ENCODE measurements at regions not wholly inside any gene's neighbourhood (a gene's known extent, or its start where the extent isn't known, plus 50 kb on each side); places are given as distances from the start of the nearest gene placed in this dataset.
"Not testable (repeated sequence)": the region's sequence is repeated elsewhere in the genome, so short reads cannot be mapped to it uniquely, and the experiment has no call there.

DNA sequence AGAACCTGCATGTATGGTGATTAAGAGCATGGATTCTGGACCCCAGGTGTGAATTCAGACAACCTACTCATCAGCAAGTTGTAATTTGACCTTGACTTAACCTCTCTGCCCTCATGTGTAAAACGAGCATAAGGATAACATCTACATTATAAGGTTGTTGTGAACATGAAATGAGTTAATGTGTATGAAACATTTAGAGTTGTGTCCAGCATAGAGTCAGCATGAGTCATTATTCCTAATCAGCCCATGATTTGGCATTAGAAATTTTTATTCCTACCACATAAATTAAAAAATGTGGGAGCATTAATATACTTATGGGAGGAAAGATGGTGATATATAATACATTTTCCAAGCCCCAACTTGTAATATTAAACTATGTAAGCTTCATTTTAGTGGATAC lies 95.9 kb upstream of the DDHD1 start:
- Histone ChIP-seq H3K27ac (ENCODE audit: insufficient read depth, low read length) (no peak overlapping the region), H3K4me3 (replicated peaks in 1 of 4; ENCODE audit: control extremely low read depth in 1 of 4, insufficient read depth in 1 of 4, low read depth in 3 of 4, low read length in 4 of 4) (no peak overlapping the region), H3K4me1 (ENCODE audit: control insufficient read depth, extremely low read depth, insufficient read depth, low read length) (no peaks in the 10 kb centered on the region), H3K36me3 (ENCODE audit: control insufficient read depth, insufficient read depth, low read length) (no peaks in the 10 kb centered on the region), H3K27me3 (ENCODE audit: control insufficient read depth, insufficient read depth, low read length) (peaks cover 2% of the 10 kb centered on the region), H4K20me1 (ENCODE audit: control insufficient read depth, extremely low read depth, insufficient read depth, low read length) (no peaks in the 10 kb centered on the region), H3K79me2 (ENCODE audit: control insufficient read depth, insufficient read depth, low read length) (no peaks in the 10 kb centered on the region), H3K9ac (ENCODE audit: insufficient read depth, low read length) (no peak overlapping the region), H2AFZ (ENCODE audit: low read length) (no peak overlapping the region), H3K9me3 (ENCODE audit: control insufficient read depth, insufficient read depth, low read depth, low read length) (no peaks in the 10 kb centered on the region), H3K4me2 (ENCODE audit: extremely low read depth, insufficient read depth, low read length) (no peak overlapping the region)
- no peak for TF ChIP-seq EZH2 (IDR thresholded peaks at IDR 0.05; ENCODE audit: low read length, missing control alignments)
- TF ChIP-seq, protein P1, sequence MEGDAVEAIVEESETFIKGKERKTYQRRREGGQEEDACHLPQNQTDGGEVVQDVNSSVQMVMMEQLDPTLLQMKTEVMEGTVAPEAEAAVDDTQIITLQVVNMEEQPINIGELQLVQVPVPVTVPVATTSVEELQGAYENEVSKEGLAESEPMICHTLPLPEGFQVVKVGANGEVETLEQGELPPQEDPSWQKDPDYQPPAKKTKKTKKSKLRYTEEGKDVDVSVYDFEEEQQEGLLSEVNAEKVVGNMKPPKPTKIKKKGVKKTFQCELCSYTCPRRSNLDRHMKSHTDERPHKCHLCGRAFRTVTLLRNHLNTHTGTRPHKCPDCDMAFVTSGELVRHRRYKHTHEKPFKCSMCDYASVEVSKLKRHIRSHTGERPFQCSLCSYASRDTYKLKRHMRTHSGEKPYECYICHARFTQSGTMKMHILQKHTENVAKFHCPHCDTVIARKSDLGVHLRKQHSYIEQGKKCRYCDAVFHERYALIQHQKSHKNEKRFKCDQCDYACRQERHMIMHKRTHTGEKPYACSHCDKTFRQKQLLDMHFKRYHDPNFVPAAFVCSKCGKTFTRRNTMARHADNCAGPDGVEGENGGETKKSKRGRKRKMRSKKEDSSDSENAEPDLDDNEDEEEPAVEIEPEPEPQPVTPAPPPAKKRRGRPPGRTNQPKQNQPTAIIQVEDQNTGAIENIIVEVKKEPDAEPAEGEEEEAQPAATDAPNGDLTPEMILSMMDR (conservative IDR thresholded peaks at IDR 0.05 in 1 of 2, IDR thresholded peaks at IDR 0.05 in 1 of 2; ENCODE audit: low read depth in 1 of 2, low read length in 2 of 2): no peak
- peak; percentile 6 to 35 for DNase-seq (ENCODE audit: low read depth in 2 of 2)

DNA sequence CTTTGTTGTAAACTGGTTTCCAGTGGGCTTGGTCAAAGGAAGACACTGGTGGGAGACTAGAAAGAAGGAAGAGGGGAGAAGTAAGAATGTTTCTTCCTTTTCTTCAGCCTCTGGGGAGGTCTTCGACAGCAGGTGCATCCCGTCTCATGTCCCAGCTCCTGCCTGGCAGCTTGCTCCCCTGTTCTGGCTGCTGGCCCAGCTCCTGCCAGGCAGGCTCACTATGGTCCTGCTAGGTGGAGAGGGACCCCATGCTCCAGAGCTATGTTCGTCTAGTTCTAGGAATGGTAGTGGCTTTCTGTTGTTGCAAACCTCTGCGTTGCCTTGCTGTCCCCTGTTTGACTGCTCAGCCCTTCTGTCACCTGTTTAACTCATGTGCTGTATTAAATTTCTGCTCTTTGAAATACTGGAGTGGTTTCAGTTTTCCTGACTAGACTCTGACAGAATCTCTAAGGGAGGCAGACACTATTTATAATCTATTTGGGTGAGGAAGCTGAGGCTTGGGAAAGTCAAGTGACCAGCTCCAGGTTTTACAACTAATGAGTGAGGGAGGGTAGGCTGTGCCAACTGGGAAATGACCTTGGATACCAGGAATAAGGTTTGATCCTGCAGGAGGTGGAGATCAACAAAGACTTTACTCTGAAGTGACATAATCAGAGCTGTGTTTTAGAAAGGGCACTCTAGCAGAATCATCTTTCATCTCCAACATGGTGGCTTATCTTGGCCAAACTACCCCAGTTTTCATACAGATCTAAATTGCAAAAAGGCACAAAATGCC lies 94.7 kb upstream of the DDHD1 start:
- Histone ChIP-seq H4K20me1 (ENCODE audit: control insufficient read depth, extremely low read depth, insufficient read depth, low read length) (no peaks in the 10 kb centered on the region), H3K9me3 (ENCODE audit: control insufficient read depth, insufficient read depth, low read depth, low read length) (no peaks in the 10 kb centered on the region), H3K79me2 (ENCODE audit: control insufficient read depth, insufficient read depth, low read length) (no peaks in the 10 kb centered on the region), H3K4me2 (ENCODE audit: extremely low read depth, insufficient read depth, low read length) (no peak overlapping the region), H3K27me3 (ENCODE audit: control insufficient read depth, insufficient read depth, low read length) (peaks cover 2% of the 10 kb centered on the region), H3K4me1 (ENCODE audit: control insufficient read depth, extremely low read depth, insufficient read depth, low read length) (no peaks in the 10 kb centered on the region), H3K27ac (ENCODE audit: insufficient read depth, low read length) (no peak overlapping the region), H2AFZ (ENCODE audit: low read length) (no peak overlapping the region), H3K4me3 (replicated peaks in 1 of 4; ENCODE audit: control extremely low read depth in 1 of 4, insufficient read depth in 1 of 4, low read depth in 3 of 4, low read length in 4 of 4) (no peak overlapping the region), H3K36me3 (ENCODE audit: control insufficient read depth, insufficient read depth, low read length) (no peaks in the 10 kb centered on the region), H3K9ac (ENCODE audit: insufficient read depth, low read length) (no peak overlapping the region)
- no peak for DNase-seq (ENCODE audit: low read depth in 2 of 2)
- no peak for TF ChIP-seq EZH2 (IDR thresholded peaks at IDR 0.05; ENCODE audit: low read length, missing control alignments)
- TF ChIP-seq, protein P1 (conservative IDR thresholded peaks at IDR 0.05 in 1 of 2, IDR thresholded peaks at IDR 0.05 in 1 of 2; ENCODE audit: low read depth in 1 of 2, low read length in 2 of 2): no peak

DNA sequence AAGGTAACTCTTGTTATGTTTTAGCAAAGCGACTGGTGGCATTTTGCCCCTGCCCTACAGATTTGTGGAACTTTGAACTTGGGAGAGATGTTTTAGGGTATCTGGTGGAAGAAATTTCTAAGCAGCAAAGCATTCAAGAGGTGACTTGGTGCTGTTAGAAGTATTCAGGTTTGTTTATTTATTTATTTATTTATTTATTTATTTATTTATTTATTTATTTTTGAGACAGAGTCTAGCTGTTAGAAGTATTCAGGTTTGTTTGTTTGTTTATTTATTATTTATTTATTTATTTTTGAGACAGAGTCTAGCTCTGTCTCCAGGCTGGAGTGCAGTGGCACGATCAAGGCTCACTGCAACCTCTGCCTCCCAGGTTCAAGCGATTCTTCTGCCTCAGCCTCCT lies 89.8 kb upstream of the DDHD1 start:
- not testable (repeated sequence) for H3K27me3 ChIP-seq (ENCODE audit: control insufficient read depth, insufficient read depth, low read length); H3K4me3 ChIP-seq (replicated peaks in 1 of 4; ENCODE audit: control extremely low read depth in 1 of 4, insufficient read depth in 1 of 4, low read depth in 3 of 4, low read length in 4 of 4); H3K9ac ChIP-seq (ENCODE audit: insufficient read depth, low read length); DNase-seq (ENCODE audit: low read depth in 2 of 2); H4K20me1 ChIP-seq (ENCODE audit: control insufficient read depth, extremely low read depth, insufficient read depth, low read length); H3K27ac ChIP-seq (ENCODE audit: insufficient read depth, low read length); H3K4me1 ChIP-seq (ENCODE audit: control insufficient read depth, extremely low read depth, insufficient read depth, low read length); H3K79me2 ChIP-seq (ENCODE audit: control insufficient read depth, insufficient read depth, low read length); H3K36me3 ChIP-seq (ENCODE audit: control insufficient read depth, insufficient read depth, low read length); H3K4me2 ChIP-seq (ENCODE audit: extremely low read depth, insufficient read depth, low read length); H3K9me3 ChIP-seq (ENCODE audit: control insufficient read depth, insufficient read depth, low read depth, low read length); H2AFZ ChIP-seq (ENCODE audit: low read length)

Data from fibroblast of lung (primary cell).